ENCODE measurements at regions not wholly inside any gene's neighbourhood (a gene's known extent, or its start where the extent isn't known, plus 50 kb on each side); places are given as distances from the start of the nearest gene placed in this dataset.

- no peak for DNase-seq
Observed at GRCh38 chr5:155726267-155726666, 600.7 kb upstream of the SGCD start.

- DNase-seq, result no peak
Observed at GRCh38 chr5:155727512-155728145, 599.3 kb upstream of the SGCD start.

GRCh38 chr5:155728146-155728856 lies 598.7 kb upstream of the SGCD start:
- peak; percentile 28 for DNase-seq

GRCh38 chr5:155728857-155729683 lies 597.9 kb upstream of the SGCD start:
- DNase-seq, result peak; percentile 27

GRCh38 chr5:155729684-155730059 lies 597.3 kb upstream of the SGCD start:
- DNase-seq, result no peak

GRCh38 chr5:155732587-155733376 lies 594.2 kb upstream of the SGCD start:
- no peak for DNase-seq

- DNase-seq, result no peak
Observed at GRCh38 chr5:155733935-155734334, 593.0 kb upstream of the SGCD start.

- peak; percentile 29 for DNase-seq
Observed at GRCh38 chr5:155735388-155735787, 591.6 kb upstream of the SGCD start.

GRCh38 chr5:155738616-155739015 lies 588.3 kb upstream of the SGCD start:
- DNase-seq, result no peak

- DNase-seq, result no peak
Observed at GRCh38 chr5:155746367-155747038, 580.5 kb upstream of the SGCD start.

- DNase-seq, result no peak
Observed at GRCh38 chr5:155750101-155750500, 576.9 kb upstream of the SGCD start.

GRCh38 chr5:155750571-155750970 lies 576.4 kb upstream of the SGCD start:
- DNase-seq, result no peak

- DNase-seq, result no peak
Observed at GRCh38 chr5:155753943-155754581, 572.9 kb upstream of the SGCD start.

- DNase-seq, result no peak
Observed at GRCh38 chr5:155759252-155759651, 567.7 kb upstream of the SGCD start.

GRCh38 chr5:155759984-155760383 lies 567.0 kb upstream of the SGCD start:
- DNase-seq, result no peak

GRCh38 chr5:155761502-155761901 lies 565.5 kb upstream of the SGCD start:
- DNase-seq, result no peak

GRCh38 chr5:155765715-155766114 lies 561.2 kb upstream of the SGCD start:
- no peak for DNase-seq

GRCh38 chr5:155767470-155767869 lies 559.5 kb upstream of the SGCD start:
- no peak for DNase-seq

GRCh38 chr5:155768332-155768731 lies 558.6 kb upstream of the SGCD start:
- no peak for DNase-seq

GRCh38 chr5:155772009-155772662 lies 554.8 kb upstream of the SGCD start:
- no peak for DNase-seq

- DNase-seq, result no peak
Observed at GRCh38 chr5:155773680-155774079, 553.3 kb upstream of the SGCD start.

All from NCI-H1092 (cell line).